H1 (cell line): ENCODE measurements at regions not wholly inside any gene's neighbourhood (a gene's known extent, or its start where the extent isn't known, plus 50 kb on each side); places are given as distances from the start of the nearest gene placed in this dataset.

Experiments used
- CTCF ChIA-PET: fragments of 300-600 bp; sonication (Branson Sonifier 250); formaldehyde crosslinking; loops from one replicate; lab custom pipeline; 2021; ENCODE audit not compliant: partially characterized antibody; lab: Charles Lee
- POLR2A ChIA-PET: fragments of 300-600 bp; sonication (Branson Sonifier 250); formaldehyde crosslinking; loops from one replicate; lab custom pipeline; 2021; ENCODE audit warnings: inconsistent platforms; ENCODE audit not compliant: partially characterized antibody; lab: Charles Lee
- DNase-seq, 2 experiments: peaks; one replicate each; pipeline versions ENCODE4 v3.0.0 to v3.0.0-alpha.2; 2010 to 2022; ENCODE audit warnings: low spot score in 2 of 2, low read depth in 1 of 2, mixed read lengths in 1 of 2
- FAIRE-seq: peaks from 2 replicates; lab custom pipeline; 2011; peaks lifted over from hg19 to GRCh38; lab: Jason Lieb, UNC
- H2AFZ ChIP-seq: 2 replicates; pipeline ENCODE4 v1.8.1; 2012; ENCODE audit warnings: low read length, inconsistent platforms
- H2AK5ac ChIP-seq: 2 replicates; pipeline ENCODE4 v1.6.1; 2013; ENCODE audit warnings: low read depth, low read length
- H2BK120ac ChIP-seq: replicated peaks from 2 replicates; pipeline ENCODE3; 2013; ENCODE audit warnings: low read depth, low read length, inconsistent platforms
- H2BK12ac ChIP-seq: 2 replicates; pipeline ENCODE4 v1.6.1; 2013; ENCODE audit warnings: low read depth, low read length
- H2BK15ac ChIP-seq: 2 replicates; pipeline ENCODE4 v1.6.1; 2013; ENCODE audit warnings: low read length
- H2BK20ac ChIP-seq: 2 replicates; pipeline ENCODE4 v1.6.1; 2013; ENCODE audit warnings: low read length
- H2BK5ac ChIP-seq: 2 replicates; pipeline ENCODE4 v1.6.1; 2013; ENCODE audit warnings: low read depth, low read length
- H3K14ac ChIP-seq: 2 replicates; pipeline ENCODE4 v1.6.1; 2013; ENCODE audit warnings: inconsistent platforms; ENCODE audit not compliant: insufficient read length
- H3K18ac ChIP-seq: 2 replicates; pipeline ENCODE4 v1.6.1; 2013; ENCODE audit warnings: low read length; ENCODE audit errors: extremely low read depth
- H3K23ac ChIP-seq: 2 replicates; pipeline ENCODE4 v1.6.1; 2013; ENCODE audit warnings: inconsistent platforms; ENCODE audit not compliant: insufficient read length
- H3K23me2 ChIP-seq: 2 replicates; pipeline ENCODE4 v1.6.1; 2013; ENCODE audit warnings: low read depth, low read length
- H3K27ac ChIP-seq: 2 replicates; pipeline ENCODE4 v1.6.1; 2011; ENCODE audit warnings: low read depth, low read length, inconsistent platforms
- H3K27me3 ChIP-seq, 4 experiments: replicated peaks in 1 of 4; 1 replicate in 1 of 4; 2 replicates in 3 of 4; pipeline versions ENCODE4 v1.6.1 to v1.8.1; 2011 to 2013; ENCODE audit warnings: low read length in 3 of 4, mild to moderate bottlenecking in 3 of 4, inconsistent platforms in 2 of 4, mixed read lengths in 2 of 4, moderate library complexity in 1 of 4; ENCODE audit not compliant: control insufficient read depth in 3 of 4, insufficient read depth in 3 of 4; ENCODE audit errors: extremely low read depth in 1 of 4
- H3K36me3 ChIP-seq, 4 experiments: 2 replicates each; pipeline versions ENCODE4 v1.6.1 to v1.8.1; 2011 to 2013; ENCODE audit warnings: mild to moderate bottlenecking in 4 of 4, low read length in 3 of 4, moderate library complexity in 2 of 4, control low read depth in 1 of 4, inconsistent platforms in 1 of 4; ENCODE audit not compliant: insufficient read depth in 4 of 4, control insufficient read depth in 2 of 4
- H3K4ac ChIP-seq: replicated peaks from 2 replicates; pipeline ENCODE3; 2013; ENCODE audit warnings: low read length, low read depth, mixed read lengths, inconsistent platforms; ENCODE audit not compliant: insufficient read length
- H3K4me1 ChIP-seq, 4 experiments: replicated peaks in 1 of 4; 1 replicate in 1 of 4; 2 replicates in 3 of 4; pipeline versions ENCODE4 v1.6.1 to v1.8.1; 2011 to 2013; ENCODE audit warnings: low read length in 3 of 4, inconsistent platforms in 2 of 4, mixed read lengths in 1 of 4; ENCODE audit not compliant: insufficient read depth in 4 of 4, control insufficient read depth in 3 of 4
- H3K4me2 ChIP-seq, 2 experiments: 2 replicates each; pipeline versions ENCODE4 v1.6.1 to v1.8.1; 2011 to 2013; ENCODE audit warnings: low read depth in 2 of 2, low read length in 2 of 2, control low read depth in 1 of 2, inconsistent platforms in 1 of 2, mild to moderate bottlenecking in 1 of 2; ENCODE audit not compliant: insufficient read depth in 1 of 2
- H3K4me3 ChIP-seq, 4 experiments: fragments of 200-600, 300-600 bp in 1 of 4; sonication (generic), shearing (Covaris generic), sonication (Bioruptor Twin) in 1 of 4; 2 replicates each; pipeline versions ENCODE4 v1.5.1 to v1.8.1; 2011 to 2016; ENCODE audit warnings: low read length in 4 of 4, low read depth in 3 of 4, control low read depth in 2 of 4, inconsistent platforms in 2 of 4, mild to moderate bottlenecking in 2 of 4, mixed read lengths in 1 of 4, moderate library complexity in 1 of 4; ENCODE audit not compliant: insufficient read depth in 2 of 4; ENCODE audit errors: extremely low read depth in 1 of 4
- H3K56ac ChIP-seq: replicated peaks from 2 replicates; pipeline ENCODE3; 2013; ENCODE audit warnings: low read depth, mild to moderate bottlenecking, mixed read lengths, low read length, inconsistent platforms; ENCODE audit not compliant: insufficient read length
- H3K79me1 ChIP-seq: 2 replicates; pipeline ENCODE4 v1.6.1; 2013; ENCODE audit warnings: low read depth, low read length, control low read depth
- H3K79me2 ChIP-seq, 2 experiments: 2 replicates each; pipeline versions ENCODE4 v1.6.1 to v1.8.1; 2012 to 2013; ENCODE audit warnings: low read length in 2 of 2, mild to moderate bottlenecking in 2 of 2, inconsistent platforms in 1 of 2; ENCODE audit not compliant: insufficient read depth in 2 of 2, control insufficient read depth in 1 of 2
- H3K9ac ChIP-seq, 4 experiments: replicated peaks in 1 of 4; 1 replicate in 1 of 4; 2 replicates in 3 of 4; pipeline versions ENCODE4 v1.6.1 to v1.8.1; 2011 to 2013; ENCODE audit warnings: low read depth in 3 of 4, low read length in 3 of 4, control low read depth in 2 of 4, mild to moderate bottlenecking in 2 of 4, moderate library complexity in 2 of 4, inconsistent platforms in 1 of 4; ENCODE audit errors: extremely low read depth in 1 of 4
- H3K9me3 ChIP-seq, 2 experiments: 2 replicates each; pipeline versions ENCODE4 v1.6.1 to v1.8.1; 2012 to 2013; ENCODE audit warnings: mild to moderate bottlenecking in 2 of 2, moderate library complexity in 2 of 2, control low read depth in 1 of 2, inconsistent platforms in 1 of 2, low read depth in 1 of 2, low read length in 1 of 2, mixed read lengths in 1 of 2; ENCODE audit not compliant: insufficient read depth in 2 of 2
- H4K20me1 ChIP-seq, 2 experiments: replicated peaks in 1 of 2; 2 replicates each; pipeline versions ENCODE3 to v1.8.1; 2011 to 2013; ENCODE audit warnings: inconsistent platforms in 2 of 2, low read length in 2 of 2, mild to moderate bottlenecking in 1 of 2; ENCODE audit not compliant: insufficient read depth in 2 of 2, control insufficient read depth in 1 of 2
- H4K5ac ChIP-seq: 2 replicates; pipeline ENCODE4 v1.6.1; 2013; ENCODE audit warnings: low read length, low read depth, mixed read lengths, inconsistent platforms; ENCODE audit not compliant: insufficient read length
- H4K8ac ChIP-seq: 2 replicates; pipeline ENCODE4 v1.8.0; 2013; ENCODE audit warnings: mild to moderate bottlenecking, moderate library complexity, low read length, inconsistent platforms; ENCODE audit not compliant: insufficient read depth; ENCODE audit errors: extremely low read depth
- H4K91ac ChIP-seq: replicated peaks from 2 replicates; pipeline ENCODE3; 2013; ENCODE audit warnings: low read length, mixed read lengths, inconsistent platforms; ENCODE audit not compliant: insufficient read length
- MAFK ChIP-seq: IDR thresholded peaks from 2 replicates; pipeline ENCODE4 v1.6.1; 2012; ENCODE audit warnings: low read depth, mild to moderate bottlenecking, improper control_type of control experiment, low read length
- SP2 ChIP-seq: IDR thresholded peaks from 2 replicates; pipeline ENCODE4 v1.6.1; 2012; ENCODE audit warnings: mild to moderate bottlenecking, low read length, inconsistent platforms
- WGBS, 2 experiments: shearing (Covaris generic) in 1 of 2; methylation state at CpG; one replicate each; pipeline versions ENCODE4 v1.1.6 to v1.1.7; 2013 to 2015; ENCODE audit warnings: low lambda C conversion rate in 2 of 2, mixed read lengths in 2 of 2, inconsistent platforms in 1 of 2, low coverage in 1 of 2, missing lambda C conversion rate in 1 of 2; ENCODE audit not compliant: insufficient replicate concordance in 2 of 2, insufficient coverage in 1 of 2, insufficient read length in 1 of 2; ENCODE audit errors: extremely low coverage in 1 of 2, missing lambda C conversion rate in 1 of 2; 5-methylcytosine and 5-hydroxymethylcytosine counted together

DNA sequence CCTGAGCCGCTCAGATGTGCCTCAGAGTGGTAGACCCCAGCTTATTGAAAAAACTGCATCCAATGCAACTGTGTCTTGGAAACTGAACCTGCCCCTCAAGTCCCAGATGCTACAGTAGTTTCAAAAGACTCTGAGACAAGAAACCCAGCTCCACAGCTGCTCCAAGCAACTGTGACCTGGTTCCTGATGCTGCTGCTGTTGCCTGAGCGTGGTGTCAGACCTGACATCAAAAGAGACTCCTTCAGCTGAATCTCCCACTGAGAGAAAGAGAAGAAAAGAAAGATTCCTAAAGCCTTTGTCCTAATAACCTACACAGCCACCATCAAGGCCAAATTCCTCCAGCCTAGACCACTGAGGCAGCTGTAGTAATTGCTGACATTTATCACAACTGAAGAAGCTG is 630.1 kb downstream of the STIM2 start:
- no peaks in the 10 kb centered on the region for H3K9me3 ChIP-seq
- no peak overlapping the region for H2BK12ac ChIP-seq
- no peak overlapping the region for H3K4ac ChIP-seq
- no peak overlapping the region for H3K23ac ChIP-seq
- no peak overlapping the region for H4K91ac ChIP-seq
- no peak for FAIRE-seq
- H3K4me2 ChIP-seq: no peak overlapping the region
- no peak overlapping the region for H3K27ac ChIP-seq
- WGBS, 2 experiments: 66% methylated on average over 2 of the region's 2 CpGs; no CpG with 5 or more reads in 1 of the 2 experiments
- no peaks in the 10 kb centered on the region for H3K79me1 ChIP-seq
- no peak overlapping the region for H2BK5ac ChIP-seq
- H3K79me2 ChIP-seq: no peaks in the 10 kb centered on the region
- no peak overlapping the region for H4K5ac ChIP-seq
- H2AK5ac ChIP-seq: no peak overlapping the region
- H3K56ac ChIP-seq: no peak overlapping the region
- H3K14ac ChIP-seq: no peak overlapping the region
- CTCF ChIA-PET: interaction anchor here (1.1 kb wide), 1 partner anchor 14 kb away, joined by 4 read pairs; no protein-coding TSS in a partner anchor
- H3K36me3 ChIP-seq: no peaks in the 10 kb centered on the region; a peak in 1 of 8 replicates
- peaks cover 0 to 4% (median 2%) of the 10 kb centered on the region in 4 experiments; a peak in 3 of 7 replicates for H3K4me1 ChIP-seq
- H3K18ac ChIP-seq: no peak overlapping the region
- TF ChIP-seq MAFK: no peak
- TF ChIP-seq SP2: no peak
- TF ChIP-seq, all 59 proteins: peak for 0
- Histone ChIP-seq H2BK15ac (no peak overlapping the region), H2BK120ac (no peak overlapping the region), H2AFZ (no peak overlapping the region), H2BK20ac (no peak overlapping the region), H3K4me3 (no peak overlapping the region), H3K9ac (no peak overlapping the region; a peak in 1 of 7 replicates), H4K20me1 (no peaks in the 10 kb centered on the region), H3K27me3 (no peaks in the 10 kb centered on the region), H3K23me2 (no peaks in the 10 kb centered on the region), H4K8ac (no peak overlapping the region)
- DNase-seq: no peak
- POLR2A ChIA-PET: interaction anchor here (0.9 kb wide), 1 partner anchor 45 kb away, joined by 3 read pairs; no protein-coding TSS in a partner anchor
